Fibroblast of the conjunctiva (primary cell): ENCODE measurements at regions not wholly inside any gene's neighbourhood (a gene's known extent, or its start where the extent isn't known, plus 50 kb on each side); places are given as distances from the start of the nearest gene placed in this dataset.

Experiments used
- DNase-seq: peaks from one replicate; pipeline ENCODE4 v3.0.0-alpha.2; 2010; ENCODE audit warnings: low read depth

DNA sequence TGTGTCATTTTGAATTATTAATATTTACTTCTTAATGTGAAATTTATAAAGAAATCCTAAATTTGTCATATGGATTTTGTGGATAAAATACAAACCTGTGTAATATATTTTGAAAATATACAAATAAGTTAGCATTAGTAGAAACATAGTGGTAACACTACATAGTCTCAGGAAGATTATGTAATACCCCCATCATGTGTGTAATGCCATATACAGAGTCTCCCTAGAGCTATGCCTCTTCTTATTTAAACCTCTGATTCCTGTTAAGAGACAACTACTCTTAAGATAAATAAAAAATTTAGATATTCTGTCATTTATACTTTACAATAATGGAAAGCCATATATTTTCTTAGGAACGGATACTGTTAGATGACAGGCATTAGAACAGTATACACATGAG is 2012.0 kb upstream of the LRRTM1 start:
- no peak for DNase-seq

DNA sequence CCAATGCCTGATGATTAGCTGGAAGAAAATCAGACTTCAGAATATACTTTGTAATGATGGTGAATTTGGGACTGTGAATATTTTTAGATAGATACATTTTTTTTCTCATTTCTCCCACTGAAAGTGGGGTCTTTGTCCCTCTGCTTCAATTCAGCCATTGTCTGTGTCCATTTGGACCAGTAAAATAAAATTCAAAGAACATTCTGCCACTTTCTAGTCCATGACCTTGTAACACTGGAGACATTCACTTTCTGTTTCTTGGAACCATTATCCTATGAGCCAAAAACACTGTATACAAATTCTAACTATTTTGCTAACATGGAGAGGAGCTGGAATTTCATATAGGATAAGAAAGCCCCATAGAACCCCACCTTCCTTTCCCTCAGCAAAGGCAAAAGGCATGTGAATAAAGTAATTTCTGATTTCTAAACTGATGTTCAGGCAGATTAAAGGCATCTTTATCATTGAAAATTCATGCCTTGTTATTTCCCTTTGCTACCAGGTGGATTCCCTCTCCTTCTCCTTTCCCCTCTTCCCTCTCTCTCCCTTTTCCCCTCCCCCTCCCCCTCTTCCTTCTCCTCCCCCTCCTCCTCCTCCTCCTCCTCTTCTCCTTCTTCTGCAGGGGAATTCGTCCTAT is 2010.4 kb upstream of the LRRTM1 start:
- no peak for DNase-seq

DNA sequence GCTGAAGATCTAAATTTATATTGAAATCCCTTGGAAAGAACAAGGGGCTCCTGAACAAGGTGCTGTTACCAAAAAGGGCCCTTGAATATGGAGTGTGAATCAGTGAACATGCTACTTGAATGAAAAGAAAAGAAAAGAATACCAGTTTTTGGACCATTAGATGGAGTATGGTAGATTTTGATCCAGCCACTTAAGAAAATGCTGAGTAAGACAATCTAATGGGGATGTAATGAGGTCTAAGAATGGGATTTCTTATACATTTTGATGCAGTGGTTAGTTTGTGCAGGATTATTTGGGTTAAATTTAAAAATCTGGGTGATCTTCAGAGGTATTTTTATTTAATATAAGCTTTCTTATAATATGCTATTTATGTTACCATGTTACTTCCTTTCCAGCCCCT is 2003.0 kb upstream of the LRRTM1 start:
- no peak for DNase-seq

DNA sequence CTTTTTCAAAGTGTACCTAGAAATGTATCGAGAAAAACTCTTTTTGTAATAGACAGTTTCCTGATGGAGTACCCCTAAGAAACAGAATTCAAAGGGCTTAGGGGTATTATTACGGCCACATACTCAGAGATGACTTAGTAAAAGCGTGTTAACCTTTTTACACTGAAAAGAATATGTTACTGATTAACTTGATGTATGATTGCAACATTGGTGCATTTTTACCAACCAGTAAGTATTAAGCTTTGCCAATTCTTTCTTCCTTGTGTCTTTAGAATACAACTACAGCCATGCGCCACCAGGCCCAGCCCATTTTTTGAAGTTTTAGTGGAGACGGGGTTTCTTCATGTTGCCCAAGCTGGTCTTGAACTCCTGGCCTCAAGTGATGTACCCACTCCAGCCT is 1997.0 kb upstream of the LRRTM1 start:
- DNase-seq: no peak

DNA sequence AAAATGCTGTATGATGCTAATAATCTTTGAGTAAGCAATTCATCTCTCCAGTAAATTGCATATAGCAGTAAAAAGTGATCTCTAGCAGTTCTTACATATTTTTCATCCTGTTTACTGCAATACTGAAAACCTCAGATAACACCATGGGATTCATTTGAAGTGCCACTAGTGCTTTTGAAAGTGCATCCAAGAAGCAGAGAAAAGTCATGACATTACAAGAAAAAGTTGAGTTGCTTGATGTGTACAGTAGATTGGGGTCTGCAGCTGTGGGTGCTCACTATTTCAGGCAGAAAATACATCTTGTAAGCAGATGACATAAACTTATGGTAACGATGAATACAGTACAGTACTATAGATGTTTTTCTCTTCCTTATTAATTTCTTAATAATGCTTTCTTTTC is 1984.9 kb upstream of the LRRTM1 start:
- DNase-seq: no peak

DNA sequence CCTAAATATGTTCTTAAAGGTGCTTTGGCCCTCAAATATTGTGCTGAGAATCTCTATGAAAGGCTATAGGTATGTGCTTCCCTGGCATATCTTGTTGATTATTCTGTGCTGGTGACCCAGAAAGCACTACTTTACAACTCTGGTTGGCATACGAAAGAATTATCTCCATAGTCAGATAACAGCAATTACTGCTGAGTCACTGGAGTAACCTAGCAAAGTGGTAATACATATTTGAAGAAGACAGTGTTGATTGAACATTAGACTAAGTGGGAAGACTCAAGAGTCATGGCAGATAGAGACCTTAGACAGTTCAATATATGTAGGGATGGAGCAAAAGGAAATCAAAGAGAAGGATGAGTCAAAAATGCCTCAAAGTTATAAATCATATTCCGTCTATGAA is 1978.5 kb upstream of the LRRTM1 start:
- no peak for DNase-seq

DNA sequence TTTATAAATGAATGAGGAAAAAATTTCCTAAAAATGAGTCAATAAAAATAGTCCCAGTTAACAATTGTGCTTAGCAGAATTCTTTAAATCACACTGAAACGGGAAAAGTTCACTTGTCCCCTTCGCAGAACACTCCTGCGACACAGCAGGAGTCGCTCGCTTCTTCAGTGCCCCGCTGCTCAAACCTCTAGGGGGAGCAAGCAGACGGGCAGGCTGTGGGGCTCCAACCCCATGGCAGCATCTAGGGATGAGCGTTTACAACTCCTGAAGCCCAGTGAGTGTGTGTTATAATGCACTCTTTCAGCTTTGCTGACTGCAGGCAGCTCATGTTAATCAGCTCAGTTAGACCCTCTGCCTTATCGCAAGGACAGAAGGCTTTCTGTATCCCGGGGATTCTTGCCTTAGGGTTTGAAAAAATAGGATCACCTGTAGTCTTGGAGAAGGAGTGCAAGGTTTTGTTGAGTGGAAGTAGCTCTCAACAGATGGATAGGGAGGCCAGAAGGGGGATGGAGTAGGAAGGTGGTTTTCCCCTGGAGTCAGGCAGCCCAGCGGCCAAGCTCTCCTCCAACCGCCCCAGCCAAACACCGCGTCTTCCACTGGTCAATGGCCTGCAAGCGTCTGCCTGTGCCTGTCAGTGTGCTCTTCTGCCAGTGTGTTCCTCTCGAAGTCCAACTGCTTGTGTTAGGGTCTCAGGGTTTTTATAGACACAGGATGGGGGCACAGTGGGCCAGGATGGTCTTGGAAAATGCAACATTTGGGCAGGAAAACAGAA is 1977.7 kb upstream of the LRRTM1 start:
- no peak for DNase-seq

DNA sequence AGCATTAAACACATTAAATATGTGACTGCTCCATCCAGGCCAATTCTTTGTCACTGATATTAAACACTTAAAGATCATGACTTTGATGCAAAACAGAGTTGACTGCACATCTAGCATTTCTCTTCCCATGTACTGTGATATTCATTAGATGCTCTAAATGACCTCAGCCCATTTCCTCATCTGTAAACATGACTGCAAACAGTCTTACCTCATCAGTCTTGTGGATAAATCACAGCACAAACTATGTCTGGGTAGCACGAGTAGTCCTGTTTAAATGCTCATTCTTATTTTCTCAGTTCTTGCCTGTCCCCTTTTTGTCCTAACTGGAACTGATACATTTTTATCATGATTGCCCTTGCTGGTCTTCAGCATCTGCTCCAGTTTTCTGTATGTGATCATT is 1974.8 kb upstream of the LRRTM1 start:
- no peak for DNase-seq

DNA sequence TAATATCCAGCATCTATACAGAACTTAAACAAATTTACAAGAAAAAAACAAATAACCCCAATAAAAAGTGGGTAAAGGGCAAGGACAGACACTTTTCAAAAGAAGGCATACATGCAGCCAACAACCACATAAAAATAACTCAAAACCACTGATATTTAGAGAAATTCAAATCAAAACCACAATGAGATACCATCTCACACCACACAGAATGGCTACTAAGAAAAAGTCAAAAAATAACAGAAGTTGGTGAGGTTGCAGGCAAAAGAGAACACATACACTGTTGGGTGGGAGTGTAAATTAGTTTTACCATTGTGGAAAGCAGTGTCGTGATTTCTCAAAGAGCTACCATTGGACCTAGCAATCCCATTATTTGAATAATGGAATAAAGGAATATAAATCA is 1973.9 kb upstream of the LRRTM1 start:
- DNase-seq: no peak

DNA sequence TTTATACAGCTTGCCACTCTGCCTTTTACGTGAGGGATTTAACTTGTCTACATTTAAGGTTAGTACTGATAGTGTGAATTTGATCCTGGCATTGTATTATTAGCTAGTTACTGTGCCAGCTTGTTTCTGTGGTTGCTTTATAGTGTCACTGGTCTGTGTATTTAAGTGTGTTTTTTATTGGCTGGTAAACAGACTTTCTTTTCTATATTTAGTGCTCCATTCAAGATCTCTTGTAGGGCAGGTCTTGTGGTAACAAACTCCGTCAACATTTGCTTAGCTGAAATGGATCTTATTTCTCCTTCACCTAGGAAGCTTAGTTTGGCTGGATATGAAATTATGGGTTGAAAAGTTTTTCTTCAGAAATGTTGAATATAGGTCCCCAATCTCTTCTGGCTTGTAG is 1971.0 kb upstream of the LRRTM1 start:
- no peak for DNase-seq

DNA sequence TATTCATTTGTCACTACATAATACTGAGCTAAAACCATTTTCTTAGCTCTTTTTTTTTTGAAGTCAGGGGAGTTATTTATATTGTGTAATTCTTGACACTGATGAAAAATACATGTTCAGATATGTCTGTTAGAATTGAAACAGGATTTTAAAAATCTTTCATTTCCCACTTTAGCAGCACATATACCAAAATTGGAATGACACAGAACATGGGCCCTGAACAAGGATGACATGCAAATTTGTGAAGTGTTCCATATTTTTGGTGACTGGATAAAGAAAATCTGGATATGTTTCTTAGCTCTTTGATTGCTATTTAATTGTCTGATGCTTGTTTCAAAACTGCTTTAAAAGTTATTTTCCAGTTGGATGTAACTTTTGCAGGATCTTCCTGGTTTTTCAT is 1963.9 kb upstream of the LRRTM1 start:
- no peak for DNase-seq

DNA sequence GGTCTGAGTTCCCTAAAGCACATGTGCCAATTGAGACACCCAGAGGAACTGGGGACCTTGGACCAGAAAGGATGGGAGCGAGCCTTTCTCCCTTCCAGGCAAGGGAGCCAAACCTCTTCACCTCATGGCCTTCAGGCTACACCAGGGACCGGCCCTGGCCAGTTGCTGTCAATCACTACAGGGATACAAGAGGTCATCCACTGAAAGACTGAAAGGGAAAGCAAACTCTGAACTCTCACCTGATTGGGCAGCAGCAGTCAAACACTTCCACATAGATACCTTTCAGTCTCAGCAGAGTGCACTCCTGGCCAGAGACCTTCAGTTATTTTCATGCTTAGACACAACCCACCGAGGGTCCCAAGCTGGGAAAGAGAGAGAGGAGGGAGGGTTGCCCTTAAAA is 1956.0 kb upstream of the LRRTM1 start:
- DNase-seq: no peak

DNA sequence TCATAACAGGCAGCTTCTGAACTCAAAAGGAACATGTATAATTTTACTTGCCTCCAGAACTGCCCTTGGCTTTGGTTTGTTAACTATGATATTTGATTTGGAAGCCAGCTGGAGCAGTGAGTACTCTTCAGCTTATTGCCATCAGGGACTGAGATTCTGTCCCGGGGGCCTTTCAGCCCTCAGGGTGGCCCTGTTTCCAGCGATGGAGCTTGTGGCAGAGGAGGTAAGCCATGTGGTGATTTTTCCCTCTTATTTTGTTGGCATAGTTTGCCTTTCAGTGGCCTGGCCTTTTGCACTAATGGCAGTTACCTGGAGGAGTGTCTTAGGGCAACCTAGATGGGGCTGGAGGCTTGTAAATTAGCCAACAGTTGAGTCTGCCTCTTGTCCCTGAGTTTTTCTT is 1955.0 kb upstream of the LRRTM1 start:
- no peak for DNase-seq

DNA sequence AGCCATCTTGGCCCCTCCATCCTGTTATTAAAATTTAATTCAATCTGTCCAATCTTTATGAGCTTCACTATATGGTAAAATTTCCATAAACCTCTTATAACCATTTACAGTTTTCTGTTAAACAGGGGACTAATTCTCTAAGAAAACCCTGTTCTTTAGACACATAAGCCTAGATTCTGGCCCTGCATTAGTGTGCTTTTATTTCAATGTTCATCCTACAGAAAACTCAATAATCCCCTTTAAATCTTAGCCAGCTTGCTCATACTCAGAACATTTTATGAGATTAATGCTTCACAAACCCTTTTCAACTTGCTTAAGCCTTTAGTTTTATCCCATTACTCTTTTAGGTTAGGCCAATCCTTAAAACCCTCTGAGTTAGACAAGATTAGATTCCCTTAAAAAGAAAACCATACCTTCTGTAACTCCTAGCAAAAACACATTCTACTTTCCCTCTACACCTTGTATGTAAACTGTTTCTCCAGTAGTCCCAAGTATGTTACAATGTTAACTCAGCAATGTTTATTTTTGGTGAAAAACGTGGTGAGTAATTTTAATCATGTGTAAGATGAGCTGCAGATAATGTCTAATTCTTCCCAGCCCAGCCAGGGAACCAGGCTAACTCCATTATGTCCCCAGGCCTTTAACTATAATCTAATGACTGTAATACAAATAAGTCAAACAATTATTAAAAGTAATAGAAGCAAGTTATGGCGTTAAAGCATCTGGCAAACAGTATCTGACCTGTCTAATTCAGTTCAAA is 1953.4 kb upstream of the LRRTM1 start:
- no peak for DNase-seq

DNA sequence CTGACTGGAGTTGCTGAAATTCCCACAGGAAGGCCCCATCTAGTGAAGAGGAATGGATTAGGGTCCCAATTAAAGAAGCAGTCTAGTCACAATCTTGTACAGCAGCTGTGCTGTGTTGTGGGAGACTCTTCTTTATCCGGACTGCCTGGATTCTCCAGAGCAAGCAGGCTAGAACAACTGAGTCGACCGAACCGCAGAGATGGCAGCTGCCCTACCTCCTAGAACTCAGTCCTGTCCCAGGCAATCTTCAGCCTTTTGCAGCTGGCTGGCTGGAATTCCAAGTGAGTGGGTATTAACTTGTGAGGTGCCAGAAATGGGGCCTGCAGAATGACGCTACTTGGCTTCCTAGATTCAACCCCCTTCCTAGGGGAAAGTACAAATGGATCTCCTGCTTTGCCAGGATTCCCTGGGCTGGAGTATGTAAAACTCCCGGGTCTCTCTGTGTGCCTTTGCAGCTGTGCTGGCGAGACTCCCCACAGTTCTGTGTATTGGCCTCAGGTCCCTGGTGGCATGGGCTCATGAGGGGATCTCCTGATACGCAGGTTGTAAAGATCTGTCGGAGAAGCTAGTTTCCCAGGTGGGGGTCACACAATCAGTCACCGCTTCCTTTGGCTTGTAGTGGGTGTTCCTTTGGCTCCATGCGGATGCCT is 1952.6 kb upstream of the LRRTM1 start:
- no peak for DNase-seq

DNA sequence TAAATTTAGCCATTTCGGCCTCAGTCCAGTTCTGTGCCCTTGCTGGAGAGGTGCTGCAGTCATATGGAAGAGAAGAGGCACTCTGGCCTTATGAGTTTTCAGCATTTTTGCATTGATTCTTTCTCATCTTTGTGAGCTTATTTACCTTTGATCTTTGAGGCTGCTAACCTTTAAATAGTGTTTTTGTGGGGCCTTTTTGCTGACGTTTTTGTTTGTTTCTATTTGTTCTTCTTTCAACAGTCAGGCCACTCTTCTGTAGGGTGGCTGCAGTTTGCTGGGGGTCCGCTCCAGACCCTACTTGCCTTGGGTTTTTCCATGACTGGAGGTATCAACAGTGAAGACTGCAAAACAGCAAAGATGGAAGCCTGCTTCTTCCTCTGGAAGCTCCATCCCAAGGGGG is 1951.7 kb upstream of the LRRTM1 start:
- no peak for DNase-seq

DNA sequence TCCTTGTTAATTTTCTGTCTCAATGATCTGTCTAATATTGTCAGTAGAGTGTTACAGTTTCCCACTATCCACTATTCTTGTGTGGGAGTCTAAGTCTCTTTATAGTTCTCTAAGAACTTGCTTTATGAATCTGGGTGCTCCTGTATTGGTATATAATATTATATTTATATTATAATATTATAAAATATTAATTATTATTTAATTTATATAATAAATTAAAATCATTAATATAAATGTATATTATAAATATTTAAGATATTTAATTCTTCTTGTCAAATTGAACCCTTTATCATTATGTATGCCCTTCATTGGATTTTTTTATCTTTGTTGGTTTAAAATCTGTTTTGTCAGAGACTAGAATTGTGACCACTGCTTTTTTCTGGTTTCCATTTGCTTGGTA is 1950.2 kb upstream of the LRRTM1 start:
- no peak for DNase-seq

DNA sequence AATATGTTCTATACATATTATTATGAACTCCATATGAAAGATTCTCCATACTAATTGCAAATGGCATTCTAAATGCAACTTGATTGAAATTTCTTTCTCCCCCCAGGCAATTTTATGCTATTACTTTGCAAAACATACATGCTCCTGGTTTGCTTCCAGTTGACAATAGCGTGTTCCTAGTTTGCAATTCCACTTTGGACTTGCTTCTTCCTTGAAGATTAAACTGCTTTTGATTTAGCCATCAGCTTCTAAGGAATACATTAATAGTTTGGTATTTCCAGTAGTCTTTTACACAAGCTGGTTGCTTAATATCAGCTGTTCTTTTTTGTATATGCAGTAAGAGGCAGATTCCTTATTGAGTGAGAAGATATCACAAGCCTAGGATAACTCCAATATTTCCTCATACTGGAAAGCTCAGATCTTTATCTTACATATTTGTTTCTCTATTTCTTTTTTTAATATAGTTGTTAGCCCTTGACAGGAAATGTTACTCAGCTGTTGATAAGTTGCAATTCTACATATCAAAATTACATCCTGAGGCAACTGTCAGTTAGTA is 1941.7 kb upstream of the LRRTM1 start:
- no peak for DNase-seq

DNA sequence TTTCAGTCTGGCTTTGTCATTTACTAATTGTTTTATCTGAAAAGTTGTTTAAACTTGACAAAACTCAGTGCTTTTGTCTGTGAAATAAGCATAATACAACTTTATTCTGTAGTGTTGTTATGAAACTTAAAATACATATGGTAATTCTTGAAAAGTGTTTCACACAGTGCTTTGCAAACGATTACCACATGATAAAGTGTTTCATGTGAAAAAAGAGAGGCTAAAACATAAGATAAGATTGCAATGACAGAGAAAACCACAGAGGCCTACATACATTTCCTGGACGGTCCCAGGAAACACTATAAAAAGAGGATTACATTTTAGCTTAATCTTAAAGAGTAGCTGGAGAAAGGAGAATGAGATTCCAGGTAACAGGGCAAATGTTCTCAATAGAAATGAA is 1934.6 kb upstream of the LRRTM1 start:
- DNase-seq: no peak

DNA sequence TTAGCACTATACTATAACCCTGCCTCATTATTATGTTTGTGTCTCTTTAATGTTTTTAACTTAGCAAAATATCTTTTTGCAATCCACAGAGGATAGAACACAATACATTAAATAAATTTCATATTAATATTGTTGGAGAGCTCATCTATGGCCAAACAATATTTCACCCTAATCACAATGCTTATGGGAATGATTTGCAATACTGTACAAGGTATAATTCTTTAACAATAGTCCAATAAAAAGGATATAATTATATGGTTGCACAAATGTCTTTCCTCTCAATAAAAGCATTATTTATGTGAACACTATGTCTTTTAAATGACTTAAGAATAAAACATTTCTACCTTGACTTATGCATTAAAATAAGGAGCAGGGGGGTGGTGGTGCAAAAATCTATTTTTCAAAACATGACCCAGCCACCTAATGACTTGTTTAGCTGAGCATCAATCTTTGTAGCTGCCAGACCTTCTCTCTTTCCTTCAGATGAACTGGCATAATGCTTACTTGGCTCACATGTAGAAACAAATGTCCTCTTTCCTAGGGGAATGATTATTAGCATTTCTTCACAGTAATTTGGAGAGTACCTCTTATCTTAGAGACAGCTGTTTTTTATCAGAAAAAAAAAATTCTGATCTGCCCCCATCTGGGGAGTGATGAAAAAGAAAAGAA is 1933.6 kb upstream of the LRRTM1 start:
- DNase-seq: no peak

DNA sequence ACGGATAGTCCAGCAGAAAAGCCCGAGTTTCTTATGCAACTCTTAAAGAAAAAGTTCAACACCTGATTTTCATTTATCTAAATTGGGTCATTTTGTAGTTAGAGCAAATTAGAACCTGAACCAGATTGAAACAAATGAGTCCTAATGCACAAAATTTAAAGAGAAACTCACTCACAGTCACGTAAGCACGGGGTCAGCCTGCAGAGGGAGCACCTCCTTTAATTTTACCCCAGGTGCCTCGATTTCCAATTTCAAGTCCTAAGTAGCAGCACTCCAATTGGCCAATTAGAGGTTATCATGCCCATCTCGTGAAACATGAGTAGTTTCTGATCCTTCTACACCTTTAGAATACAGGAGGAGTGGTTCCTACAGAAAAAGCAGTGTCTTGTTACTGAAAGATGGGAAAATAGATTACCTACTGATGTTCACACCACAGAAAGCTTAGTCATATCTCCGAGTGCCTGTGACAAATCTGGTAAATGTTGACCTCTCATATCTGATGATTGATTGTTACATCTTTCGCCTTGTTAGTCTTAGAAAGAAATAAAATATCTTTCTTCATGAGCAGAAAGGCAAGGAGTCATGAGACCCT is 1929.8 kb upstream of the LRRTM1 start:
- DNase-seq: no peak

DNA sequence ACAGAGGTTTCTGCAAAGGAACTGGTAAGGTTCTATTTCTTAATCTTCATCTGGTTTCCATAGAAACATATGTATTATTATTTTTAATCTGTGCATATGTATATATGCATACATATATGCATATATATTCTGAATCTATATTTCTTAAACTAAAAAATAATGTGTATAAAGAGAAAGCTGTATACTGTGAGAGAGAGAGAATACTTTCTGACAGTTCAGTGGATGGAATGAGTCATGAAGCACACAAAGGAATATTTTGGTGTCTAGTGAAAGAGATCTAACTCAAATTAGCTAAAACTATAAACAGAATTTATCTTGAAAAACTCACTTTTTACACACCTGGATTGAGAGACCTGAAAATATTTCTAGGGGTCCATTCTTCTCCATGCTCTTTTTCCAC is 1929.3 kb upstream of the LRRTM1 start:
- no peak for DNase-seq
